ENCODE measurements at regions not wholly inside any gene's neighbourhood (a gene's known extent, or its start where the extent isn't known, plus 50 kb on each side); places are given as distances from the start of the nearest gene placed in this dataset.

GRCh38 chr3:22111226-22111625, 360.2 kb upstream of the ZNF385D start:
- Histone ChIP-seq H3K9me3 (ENCODE audit: control insufficient read depth, low read length) (no peaks in the 10 kb centered on the region), H3K27me3 (ENCODE audit: control insufficient read depth, insufficient read depth) (no peaks in the 10 kb centered on the region), H3K27ac (ENCODE audit: low read length) (no peak overlapping the region), H3K4me3 (ENCODE audit: low read length) (no peak overlapping the region), H3K4me1 (ENCODE audit: control insufficient read depth, insufficient read depth, low read length) (no peaks in the 10 kb centered on the region)
- no peak for ATAC-seq
- DNase-seq = no peak
- WGBS = 67% methylated on average over 5 of the region's 5 CpGs
- intact Hi-C loops (cut with DNase I) = loop anchor here in 1 of 4 donors (10.0 kb wide), 1 partner anchor 1766 kb away; no protein-coding TSS in a partner anchor

DNA sequence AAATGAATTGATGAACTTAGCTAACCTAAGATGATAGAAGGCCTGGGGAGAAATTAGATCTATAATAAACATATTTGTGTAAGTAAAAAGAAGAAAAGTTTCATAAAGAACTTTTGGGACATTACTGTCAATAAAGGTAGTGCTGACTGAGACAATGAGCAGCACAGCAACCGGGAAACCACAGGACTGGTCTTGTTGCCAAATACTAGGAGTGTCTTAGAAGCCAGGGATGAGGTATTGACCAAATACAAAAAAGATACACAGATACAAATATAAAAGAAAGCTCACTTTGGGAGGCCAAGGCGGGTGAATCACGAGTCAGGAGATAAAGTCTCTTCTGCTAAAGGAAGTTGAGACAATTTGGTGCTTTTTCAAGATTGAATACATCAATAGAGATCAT, 362.4 kb upstream of the ZNF385D start:
- DNase-seq (no peak), ATAC-seq (no peak)
- Histone ChIP-seq H3K9me3 (ENCODE audit: control insufficient read depth, low read length) (no peaks in the 10 kb centered on the region), H3K27ac (ENCODE audit: low read length) (no peak overlapping the region), H3K4me3 (ENCODE audit: low read length) (no peak overlapping the region), H3K27me3 (ENCODE audit: control insufficient read depth, insufficient read depth) (no peaks in the 10 kb centered on the region), H3K4me1 (ENCODE audit: control insufficient read depth, insufficient read depth, low read length) (no peaks in the 10 kb centered on the region)
- WGBS = 66% methylated on average over 3 of the region's 3 CpGs
- intact Hi-C loops (cut with DNase I) = loop anchor here in 1 of 4 donors (10.0 kb wide), 1 partner anchor 1769 kb away; no protein-coding TSS in a partner anchor

DNA sequence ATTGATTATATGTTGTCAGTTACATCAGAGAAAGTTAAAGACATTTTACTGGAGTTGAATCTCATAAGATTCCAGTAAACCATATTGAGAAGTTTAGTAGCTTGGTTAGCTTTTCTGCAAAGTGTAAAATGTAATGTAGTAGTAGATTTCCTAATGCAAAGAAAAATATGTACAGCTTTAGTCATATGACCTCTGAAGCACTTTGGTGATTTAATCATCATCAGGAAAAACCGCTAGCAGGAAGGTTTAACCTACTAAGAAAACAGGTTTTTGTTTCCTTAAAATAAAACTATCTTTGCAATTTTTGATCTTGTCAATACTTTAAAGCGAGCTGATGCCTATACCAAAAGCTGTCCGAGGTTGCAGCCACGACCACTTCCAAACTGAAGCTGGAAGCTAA, 364.6 kb upstream of the ZNF385D start:
- H3K27me3 ChIP-seq (ENCODE audit: control insufficient read depth, insufficient read depth) = no peaks in the 10 kb centered on the region
- no peaks in the 10 kb centered on the region for H3K4me1 ChIP-seq (ENCODE audit: control insufficient read depth, insufficient read depth, low read length)
- H3K9me3 ChIP-seq (ENCODE audit: control insufficient read depth, low read length) = no peaks in the 10 kb centered on the region
- H3K4me3 ChIP-seq (ENCODE audit: low read length) = no peak overlapping the region
- DNase-seq (no peak), ATAC-seq (no peak)
- intact Hi-C loops (cut with DNase I) = loop anchor here in 2 of 4 donors (5.0 to 10.0 kb wide), 2 partner anchors 1771 to 1773 kb away; no protein-coding TSS in a partner anchor
- no peak overlapping the region for H3K27ac ChIP-seq (ENCODE audit: low read length)
- 77% methylated on average over 4 of the region's 4 CpGs for WGBS

DNA sequence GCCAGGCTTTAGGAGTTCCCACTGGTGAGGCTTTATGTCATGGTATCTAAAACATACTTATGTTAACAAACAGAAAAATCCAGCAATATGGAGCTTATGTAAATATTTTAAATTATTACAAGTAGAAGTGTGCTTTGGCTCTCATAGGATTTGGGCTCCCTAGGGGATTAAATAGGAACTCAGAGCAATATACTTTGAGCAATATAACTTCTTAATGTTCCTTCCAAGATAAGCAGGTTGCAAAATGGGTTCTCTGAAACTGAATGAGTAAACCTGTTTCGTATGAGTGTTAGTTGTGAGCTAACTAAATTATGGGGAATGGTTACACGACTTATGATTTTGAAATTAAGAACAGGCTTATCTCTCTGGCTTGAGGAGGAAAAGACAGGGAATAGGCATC, 366.1 kb upstream of the ZNF385D start:
- 66% methylated on average over 2 of the region's 2 CpGs for WGBS
- no peak overlapping the region for H3K27ac ChIP-seq (ENCODE audit: low read length)
- H3K27me3 ChIP-seq (ENCODE audit: control insufficient read depth, insufficient read depth) = no peaks in the 10 kb centered on the region
- no peaks in the 10 kb centered on the region for H3K4me1 ChIP-seq (ENCODE audit: control insufficient read depth, insufficient read depth, low read length)
- intact Hi-C loops (cut with DNase I) = loop anchor here in 2 of 4 donors (5.0 to 10.0 kb wide), 2 partner anchors 1772 to 1775 kb away; no protein-coding TSS in a partner anchor
- DNase-seq = no peak
- no peaks in the 10 kb centered on the region for H3K9me3 ChIP-seq (ENCODE audit: control insufficient read depth, low read length)
- H3K4me3 ChIP-seq (ENCODE audit: low read length) = no peak overlapping the region
- no peak for ATAC-seq

GRCh38 chr3:22117751-22118346, 366.8 kb upstream of the ZNF385D start:
- 27% methylated on average over 5 of the region's 5 CpGs for WGBS
- H3K9me3 ChIP-seq (ENCODE audit: control insufficient read depth, low read length) = no peaks in the 10 kb centered on the region
- H3K4me1 ChIP-seq (ENCODE audit: control insufficient read depth, insufficient read depth, low read length) = no peaks in the 10 kb centered on the region
- ATAC-seq (no peak), DNase-seq (no peak)
- H3K27ac ChIP-seq (ENCODE audit: low read length) = no peak overlapping the region
- intact Hi-C loops (cut with DNase I) = loop anchor here in 2 of 4 donors (5.0 to 10.0 kb wide), 2 partner anchors 1773 to 1776 kb away; no protein-coding TSS in a partner anchor
- no peak overlapping the region for H3K4me3 ChIP-seq (ENCODE audit: low read length)
- H3K27me3 ChIP-seq (ENCODE audit: control insufficient read depth, insufficient read depth) = no peaks in the 10 kb centered on the region

- no peak for DNase-seq
- H3K9me3 ChIP-seq (ENCODE audit: control insufficient read depth, low read length) = no peaks in the 10 kb centered on the region
- H3K27ac ChIP-seq (ENCODE audit: low read length) = no peak overlapping the region
- intact Hi-C loops (cut with DNase I) = loop anchor here in 2 of 4 donors (5.0 to 10.0 kb wide), 2 partner anchors 1774 to 1776 kb away; no protein-coding TSS in a partner anchor
- ATAC-seq = no peak
- no peak overlapping the region for H3K4me3 ChIP-seq (ENCODE audit: low read length)
- 75% methylated on average over 3 of the region's 3 CpGs for WGBS
- no peaks in the 10 kb centered on the region for H3K27me3 ChIP-seq (ENCODE audit: control insufficient read depth, insufficient read depth)
- H3K4me1 ChIP-seq (ENCODE audit: control insufficient read depth, insufficient read depth, low read length) = no peaks in the 10 kb centered on the region
These were observed 367.5 kb upstream of the ZNF385D start for GRCh38 chr3:22118542-22118941.

DNA sequence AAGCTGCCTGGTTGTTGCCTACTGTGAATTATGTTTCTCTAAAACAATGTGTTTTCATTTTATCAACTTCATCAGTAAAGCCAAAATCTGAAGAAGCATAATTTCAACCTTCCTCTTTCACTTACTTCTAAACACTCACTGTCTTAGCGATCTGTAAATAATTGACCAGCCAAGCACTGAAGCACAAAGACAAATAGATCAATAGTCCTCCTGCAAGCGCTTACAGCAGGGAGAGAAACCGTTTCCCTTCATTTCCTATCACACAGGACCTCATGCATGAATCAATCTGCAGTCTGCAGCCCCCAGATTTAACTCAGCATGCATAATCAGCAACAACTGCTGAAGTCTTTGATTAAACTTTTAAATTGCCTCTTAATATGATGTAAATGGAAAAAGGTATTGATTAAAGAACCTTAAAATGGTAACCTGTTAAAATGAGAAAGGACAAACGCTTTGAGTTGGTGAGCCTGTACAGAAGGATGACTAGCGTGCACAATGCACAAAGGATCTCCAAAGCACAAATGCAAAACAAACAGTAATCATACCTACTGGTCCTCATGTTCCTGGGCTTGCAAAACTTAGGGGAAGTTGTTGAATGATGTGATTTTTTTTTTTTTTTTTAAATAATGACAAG, 370.2 kb upstream of the ZNF385D start:
- Histone ChIP-seq H3K27me3 (ENCODE audit: control insufficient read depth, insufficient read depth) (no peaks in the 10 kb centered on the region), H3K27ac (ENCODE audit: low read length) (no peak overlapping the region), H3K4me3 (ENCODE audit: low read length) (no peak overlapping the region), H3K9me3 (ENCODE audit: control insufficient read depth, low read length) (no peaks in the 10 kb centered on the region), H3K4me1 (ENCODE audit: control insufficient read depth, insufficient read depth, low read length) (no peaks in the 10 kb centered on the region)
- intact Hi-C loops (cut with DNase I) = no loop called here
- DNase-seq = no peak
- no peak for ATAC-seq
- WGBS = 75% methylated on average over 5 of the region's 5 CpGs

- DNase-seq (no peak), ATAC-seq (no peak)
- Histone ChIP-seq H3K27ac (ENCODE audit: low read length) (no peak overlapping the region), H3K9me3 (ENCODE audit: control insufficient read depth, low read length) (no peaks in the 10 kb centered on the region), H3K27me3 (ENCODE audit: control insufficient read depth, insufficient read depth) (no peaks in the 10 kb centered on the region), H3K4me1 (ENCODE audit: control insufficient read depth, insufficient read depth, low read length) (no peaks in the 10 kb centered on the region), H3K4me3 (ENCODE audit: low read length) (no peak overlapping the region)
- WGBS = 69% methylated on average over 3 of the region's 3 CpGs
- intact Hi-C loops (cut with DNase I) = no loop called here
These were observed 371.6 kb upstream of the ZNF385D start for GRCh38 chr3:22122567-22122966.

- H3K4me3 ChIP-seq (ENCODE audit: low read length) = no peak overlapping the region
- DNase-seq (no peak), ATAC-seq (no peak)
- no peaks in the 10 kb centered on the region for H3K4me1 ChIP-seq (ENCODE audit: control insufficient read depth, insufficient read depth, low read length)
- WGBS = 86% methylated on average over 2 of the region's 2 CpGs
- no peaks in the 10 kb centered on the region for H3K9me3 ChIP-seq (ENCODE audit: control insufficient read depth, low read length)
- no peak overlapping the region for H3K27ac ChIP-seq (ENCODE audit: low read length)
- H3K27me3 ChIP-seq (ENCODE audit: control insufficient read depth, insufficient read depth) = no peaks in the 10 kb centered on the region
- intact Hi-C loops (cut with DNase I) = no loop called here
These were observed 378.1 kb upstream of the ZNF385D start for GRCh38 chr3:22129101-22129500.

- ATAC-seq (no peak), DNase-seq (no peak)
- Histone ChIP-seq H3K4me3 (ENCODE audit: low read length) (no peak overlapping the region), H3K9me3 (ENCODE audit: control insufficient read depth, low read length) (no peaks in the 10 kb centered on the region), H3K4me1 (ENCODE audit: control insufficient read depth, insufficient read depth, low read length) (no peaks in the 10 kb centered on the region), H3K27ac (ENCODE audit: low read length) (no peak overlapping the region), H3K27me3 (ENCODE audit: control insufficient read depth, insufficient read depth) (no peaks in the 10 kb centered on the region)
- WGBS = 75% methylated on average over 2 of the region's 2 CpGs
- intact Hi-C loops (cut with DNase I) = no loop called here
These were observed 390.8 kb upstream of the ZNF385D start for GRCh38 chr3:22141769-22142168.

DNA sequence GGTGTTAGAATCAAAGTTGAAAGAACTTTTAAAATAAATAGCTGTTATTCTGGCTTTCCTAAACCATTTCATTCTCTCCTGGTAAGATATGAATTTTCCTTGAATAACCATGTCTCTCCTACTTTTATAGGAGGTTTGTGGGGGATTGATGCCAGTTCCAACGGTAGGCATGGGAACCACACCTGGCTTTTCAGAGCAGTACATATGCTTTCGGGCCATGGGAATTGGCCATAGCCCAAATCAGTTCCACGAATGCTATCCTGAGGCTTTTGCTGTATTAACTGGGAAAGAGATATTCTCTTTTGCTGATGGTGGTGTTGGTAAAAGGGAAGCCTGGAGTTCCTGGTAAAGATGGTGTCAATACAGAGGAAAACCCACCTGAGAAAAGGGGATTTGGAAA, 396.2 kb upstream of the ZNF385D start:
- no peaks in the 10 kb centered on the region for H3K4me1 ChIP-seq (ENCODE audit: control insufficient read depth, insufficient read depth, low read length)
- ATAC-seq = no peak
- intact Hi-C loops (cut with DNase I) = no loop called here
- H3K4me3 ChIP-seq (ENCODE audit: low read length) = no peak overlapping the region
- H3K27me3 ChIP-seq (ENCODE audit: control insufficient read depth, insufficient read depth) = no peaks in the 10 kb centered on the region
- no peaks in the 10 kb centered on the region for H3K9me3 ChIP-seq (ENCODE audit: control insufficient read depth, low read length)
- no peak for DNase-seq
- 86% methylated on average over 3 of the region's 3 CpGs for WGBS
- no peak overlapping the region for H3K27ac ChIP-seq (ENCODE audit: low read length)

All from right cardiac atrium (tissue), 5 donors.